Right lobe of liver (tissue), 6 donors: ENCODE measurements at regions not wholly inside any gene's neighbourhood (a gene's known extent, or its start where the extent isn't known, plus 50 kb on each side); places are given as distances from the start of the nearest gene placed in this dataset.

ENCODE experiments used
- ATAC-seq, 4 donors: fragments of 200-7000 bp; cut with Tn5 transposase; one replicate each; pipeline ENCODE4 v1.9.1; 2020; ENCODE audit warnings: mild to moderate bottlenecking in 4 of 4, moderate library complexity in 4 of 4
- DNase-seq, 3 donors: peaks; one replicate each; pipeline ENCODE4 v3.0.0-alpha.2; 2020
- H3K27ac ChIP-seq, 3 donors: fragments of 200-600 bp; one replicate each; pipeline ENCODE4 v1.8.0; 2022
- H3K27me3 ChIP-seq, 2 donors: fragments of 200-600 bp; one replicate each; pipeline ENCODE4 v1.8.0; 2022
- H3K36me3 ChIP-seq, 4 donors: fragments of 200-600 bp; sonication (generic) in 1 of 4; one replicate each; pipeline versions ENCODE4 v1.5.1 to v1.8.0; 2017 to 2022; ENCODE audit warnings: control low read depth in 1 of 4
- H3K4me1 ChIP-seq, 4 donors: fragments of 200-600 bp; sonication (generic) in 1 of 4; one replicate each; pipeline versions ENCODE4 v1.5.1 to v1.8.0; 2017 to 2022; ENCODE audit warnings: control low read depth in 1 of 4
- H3K4me3 ChIP-seq, 3 donors: fragments of 200-600 bp; one replicate each; pipeline ENCODE4 v1.8.0; 2022
- H3K9me3 ChIP-seq, 4 donors: fragments of 200-600 bp; sonication (generic) in 1 of 4; one replicate each; pipeline versions ENCODE4 v1.5.1 to v1.8.0; 2017 to 2022; ENCODE audit warnings: control low read depth in 1 of 4
- POLR2A ChIP-seq: fragments of 450-650 bp; IDR thresholded peaks from one replicate; pipeline ENCODE4 v1.6.1; 2017; ENCODE audit warnings: antibody characterized with exemption, mild to moderate bottlenecking
- WGBS: methylation state at CpG from one replicate; pipeline ENCODE4 v1.1.6; 2018; ENCODE audit warnings: low coverage, low lambda C conversion rate; ENCODE audit not compliant: insufficient coverage; ENCODE audit errors: missing lambda C conversion rate; 5-methylcytosine and 5-hydroxymethylcytosine counted together
- intact Hi-C, 2 donors: fragments of 100-400 bp; cut with DNase I; formaldehyde crosslinking; loops; one replicate each; pipeline versions ENCODE4 v1.11.2 to v1.14.1; 2022
- TF ChIP-seq, protein P1 (sequence below), 4 donors: fragments of 200-600 bp in 3 of 4; fragments of 450-650 bp in 1 of 4; IDR thresholded peaks; one replicate each; pipeline versions ENCODE4 v1.5.1 to v1.8.0; 2016 to 2022; ENCODE audit warnings: antibody characterized with exemption in 4 of 4, mild to moderate bottlenecking in 2 of 4
- donor health status: DM: no; HTN: yes; CAD: no.
- donor health status: DM: no; HTN: no; CAD: no.
- donor health status: DM: no; HTN: no; CAD: no.
- donor health status: DM: no; HTN: yes; CAD: no.
- donor health status: DM: no; HTN: yes; CAD: no.

DNA sequence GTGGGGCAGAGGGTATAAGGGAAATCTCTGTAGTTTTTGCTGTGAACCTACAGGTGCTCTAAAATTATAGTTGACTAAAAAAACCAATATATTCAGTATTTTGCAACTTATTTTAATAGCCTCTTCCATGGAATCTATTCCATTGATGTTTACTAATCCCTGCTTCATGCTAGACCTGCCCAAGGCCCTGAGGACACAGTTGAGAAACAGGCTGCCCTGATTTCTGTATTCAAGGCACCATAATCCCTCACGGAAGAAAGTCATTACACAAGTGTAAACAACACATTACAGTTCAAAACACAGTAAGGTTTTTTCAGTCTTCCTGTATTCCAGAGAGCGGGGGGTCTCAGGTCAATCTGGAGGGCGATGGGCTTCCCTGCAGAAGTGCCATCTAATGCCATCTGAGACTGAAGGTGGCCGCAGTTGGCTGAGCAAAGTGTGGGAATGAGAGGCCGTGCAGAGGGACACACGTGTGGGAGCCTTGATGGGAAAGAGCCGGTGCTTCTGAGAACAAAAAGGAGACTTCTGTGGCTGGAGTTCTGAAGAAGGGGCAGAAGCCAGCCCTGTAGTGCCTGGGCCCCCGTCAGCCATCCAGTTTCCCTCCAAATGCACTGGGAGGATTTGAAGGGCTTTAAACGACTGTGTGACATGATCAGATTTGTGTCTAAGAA lies 146.9 kb downstream of the PTPN20 start:
- Histone ChIP-seq H3K36me3 (no peaks in the 10 kb centered on the region), H3K4me1 (no peaks in the 10 kb centered on the region), H3K4me3 (no peak overlapping the region), H3K27ac (no peak overlapping the region), H3K27me3 (no peaks in the 10 kb centered on the region), H3K9me3 (no peaks in the 10 kb centered on the region)
- ATAC-seq, result no peak
- DNase-seq, result no peak
- intact Hi-C loops, result no loop called here
- TF ChIP-seq, protein P1, sequence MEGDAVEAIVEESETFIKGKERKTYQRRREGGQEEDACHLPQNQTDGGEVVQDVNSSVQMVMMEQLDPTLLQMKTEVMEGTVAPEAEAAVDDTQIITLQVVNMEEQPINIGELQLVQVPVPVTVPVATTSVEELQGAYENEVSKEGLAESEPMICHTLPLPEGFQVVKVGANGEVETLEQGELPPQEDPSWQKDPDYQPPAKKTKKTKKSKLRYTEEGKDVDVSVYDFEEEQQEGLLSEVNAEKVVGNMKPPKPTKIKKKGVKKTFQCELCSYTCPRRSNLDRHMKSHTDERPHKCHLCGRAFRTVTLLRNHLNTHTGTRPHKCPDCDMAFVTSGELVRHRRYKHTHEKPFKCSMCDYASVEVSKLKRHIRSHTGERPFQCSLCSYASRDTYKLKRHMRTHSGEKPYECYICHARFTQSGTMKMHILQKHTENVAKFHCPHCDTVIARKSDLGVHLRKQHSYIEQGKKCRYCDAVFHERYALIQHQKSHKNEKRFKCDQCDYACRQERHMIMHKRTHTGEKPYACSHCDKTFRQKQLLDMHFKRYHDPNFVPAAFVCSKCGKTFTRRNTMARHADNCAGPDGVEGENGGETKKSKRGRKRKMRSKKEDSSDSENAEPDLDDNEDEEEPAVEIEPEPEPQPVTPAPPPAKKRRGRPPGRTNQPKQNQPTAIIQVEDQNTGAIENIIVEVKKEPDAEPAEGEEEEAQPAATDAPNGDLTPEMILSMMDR (IDR thresholded peaks at IDR 0.05), result no peak
- TF ChIP-seq POLR2A, result no peak
- 76% methylated on average over 8 of the region's 9 CpGs for WGBS

DNA sequence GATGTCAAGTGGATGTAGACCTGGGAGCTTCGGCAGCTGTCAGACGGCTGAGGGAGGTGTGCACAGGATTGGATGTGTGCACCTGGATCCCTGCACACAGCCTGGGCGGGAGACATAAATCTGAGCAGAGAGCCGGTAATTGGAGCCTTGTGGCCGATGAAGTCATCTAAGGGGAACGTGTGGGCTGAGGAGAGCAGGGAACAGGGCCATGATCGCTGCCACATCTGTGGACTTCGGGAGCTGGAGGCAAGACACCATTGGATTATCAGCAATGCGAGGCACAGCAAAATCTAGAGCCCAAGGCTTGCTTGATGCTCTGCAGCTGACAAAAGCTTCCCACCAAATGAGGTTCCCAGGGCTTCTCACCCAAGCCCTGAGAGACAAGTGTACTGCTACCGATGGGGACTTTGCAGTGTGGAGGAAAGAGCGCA lies 147.7 kb downstream of the PTPN20 start:
- Histone ChIP-seq H3K36me3 (no peaks in the 10 kb centered on the region), H3K4me3 (no peak overlapping the region), H3K27ac (no peak overlapping the region), H3K4me1 (no peaks in the 10 kb centered on the region), H3K9me3 (no peaks in the 10 kb centered on the region), H3K27me3 (no peaks in the 10 kb centered on the region)
- ATAC-seq (no peak), DNase-seq (no peak)
- intact Hi-C loops, result no loop called here
- TF ChIP-seq, protein P1 (IDR thresholded peaks at IDR 0.05), result no peak
- TF ChIP-seq POLR2A, result no peak
- 76% methylated on average over 6 of the region's 11 CpGs for WGBS

DNA sequence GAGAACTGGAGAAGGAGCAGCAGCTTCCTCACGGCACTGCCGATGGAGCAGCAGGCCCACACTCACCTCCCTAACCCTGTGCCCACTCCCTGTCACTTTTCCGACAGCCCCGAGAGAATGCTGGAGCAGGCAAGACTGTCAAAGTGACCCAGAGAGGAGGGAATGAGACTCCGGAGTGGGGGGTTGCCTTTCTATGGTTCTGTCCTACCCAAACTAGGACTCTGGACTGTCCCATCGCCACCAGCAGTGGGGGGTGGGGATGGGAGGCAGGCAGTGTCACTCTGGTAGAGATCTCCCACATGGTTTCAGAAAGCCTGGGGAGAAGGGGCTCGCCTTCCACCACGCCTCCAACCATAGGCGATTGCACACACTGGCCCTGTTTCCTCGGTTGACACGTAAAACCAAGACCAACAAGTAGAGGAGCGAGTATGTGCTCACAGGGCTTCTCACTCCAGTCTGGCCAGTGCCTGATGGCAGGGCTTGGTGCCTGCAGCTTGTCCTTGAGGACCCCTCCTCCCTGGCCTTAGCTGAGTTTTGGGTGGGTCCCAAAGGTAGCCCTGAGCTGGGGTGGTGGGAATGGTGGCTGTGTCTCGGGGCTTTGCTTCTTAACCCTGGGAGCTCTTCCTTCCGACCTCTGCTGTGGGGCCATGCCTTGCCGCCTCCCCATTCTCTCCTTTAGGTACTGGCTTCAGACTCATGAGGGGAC lies 148.5 kb downstream of the PTPN20 start:
- no peak overlapping the region for H3K4me3 ChIP-seq
- H3K4me1 ChIP-seq, result no peaks in the 10 kb centered on the region
- intact Hi-C loops, result no loop called here
- no peaks in the 10 kb centered on the region for H3K27me3 ChIP-seq
- no peak overlapping the region for H3K27ac ChIP-seq
- ATAC-seq (no peak), DNase-seq (no peak)
- 72% methylated on average over 8 of the region's 15 CpGs for WGBS
- no peaks in the 10 kb centered on the region for H3K9me3 ChIP-seq
- no peak for TF ChIP-seq POLR2A
- TF ChIP-seq, protein P1 (IDR thresholded peaks at IDR 0.05), result no peak
- no peaks in the 10 kb centered on the region for H3K36me3 ChIP-seq

DNA sequence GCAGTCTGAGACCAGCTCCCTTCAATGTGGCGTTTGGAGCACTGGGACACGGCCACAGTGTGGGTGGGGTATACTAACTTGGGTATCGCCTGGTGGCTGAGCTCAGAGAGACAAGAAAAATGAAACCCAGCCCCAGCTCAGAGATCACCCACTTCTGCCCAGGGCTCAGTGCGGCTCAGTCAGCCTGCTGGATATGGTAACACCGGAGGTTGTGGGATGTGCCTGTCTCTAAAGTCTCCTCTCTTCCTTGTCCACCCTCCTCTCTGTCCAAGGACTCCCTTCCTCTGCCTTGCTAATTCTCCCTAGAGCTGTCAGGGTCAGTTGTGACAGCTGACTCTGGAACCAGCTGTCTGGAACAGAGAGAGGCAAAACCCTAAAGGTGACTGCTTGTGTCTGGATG lies 149.1 kb downstream of the PTPN20 start:
- WGBS, result 80% methylated on average over 2 of the region's 5 CpGs
- no peak for ATAC-seq
- Histone ChIP-seq H3K27ac (no peak overlapping the region), H3K4me1 (no peaks in the 10 kb centered on the region), H3K27me3 (no peaks in the 10 kb centered on the region), H3K4me3 (no peak overlapping the region), H3K36me3 (no peaks in the 10 kb centered on the region), H3K9me3 (no peaks in the 10 kb centered on the region)
- TF ChIP-seq POLR2A, result no peak
- TF ChIP-seq, protein P1 (IDR thresholded peaks at IDR 0.05), result no peak
- intact Hi-C loops, result no loop called here
- DNase-seq, result no peak
